NCI-H2227 (cell line): ENCODE measurements at regions not wholly inside any gene's neighbourhood (a gene's known extent, or its start where the extent isn't known, plus 50 kb on each side); places are given as distances from the start of the nearest gene placed in this dataset.

Experiments
- DNase-seq: peaks from one replicate; lab custom pipeline; 2025; ENCODE audit not compliant: unreplicated experiment; lab: John Stamatoyannopoulos, UW

DNA sequence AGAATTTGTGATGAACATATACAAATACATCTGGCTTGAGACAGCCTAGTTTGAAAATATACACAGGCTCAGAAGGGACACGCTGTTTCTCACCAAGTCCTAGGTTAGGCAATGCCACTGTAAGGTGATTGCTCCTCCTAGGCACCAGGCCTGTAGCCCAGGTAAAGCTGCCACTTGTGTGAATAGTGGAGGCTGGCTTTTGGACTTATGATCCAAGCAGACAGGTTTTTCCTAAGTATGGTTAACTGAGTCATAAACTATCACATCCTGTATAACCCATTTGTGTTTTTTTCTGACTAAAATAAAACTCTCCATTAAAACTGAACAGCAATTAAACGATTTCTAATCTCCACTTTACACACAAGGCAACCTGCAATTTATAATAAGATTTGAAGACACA lies 81.0 kb downstream of the SEMA4F start:
- DNase-seq, result no peak

DNA sequence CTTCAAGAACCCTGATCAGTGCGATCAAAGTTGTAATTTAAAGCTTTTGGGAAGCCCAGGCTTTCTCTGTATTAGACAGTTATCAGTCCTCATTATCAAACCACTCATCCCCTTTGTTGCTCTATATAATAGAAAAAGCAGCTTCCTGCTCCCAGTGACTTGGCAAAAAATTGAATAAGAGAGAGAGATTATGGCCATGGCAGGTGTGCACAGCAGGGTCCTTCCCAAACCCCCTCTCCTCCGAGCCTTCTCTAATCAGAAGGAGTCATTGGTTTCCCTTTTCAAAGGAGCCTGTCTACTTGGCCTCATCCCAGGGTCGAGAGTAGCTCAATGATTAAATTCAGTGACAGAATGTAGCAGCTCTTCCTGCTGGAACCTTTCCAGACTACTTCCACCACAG lies 81.5 kb downstream of the SEMA4F start:
- peak; percentile 89 for DNase-seq

DNA sequence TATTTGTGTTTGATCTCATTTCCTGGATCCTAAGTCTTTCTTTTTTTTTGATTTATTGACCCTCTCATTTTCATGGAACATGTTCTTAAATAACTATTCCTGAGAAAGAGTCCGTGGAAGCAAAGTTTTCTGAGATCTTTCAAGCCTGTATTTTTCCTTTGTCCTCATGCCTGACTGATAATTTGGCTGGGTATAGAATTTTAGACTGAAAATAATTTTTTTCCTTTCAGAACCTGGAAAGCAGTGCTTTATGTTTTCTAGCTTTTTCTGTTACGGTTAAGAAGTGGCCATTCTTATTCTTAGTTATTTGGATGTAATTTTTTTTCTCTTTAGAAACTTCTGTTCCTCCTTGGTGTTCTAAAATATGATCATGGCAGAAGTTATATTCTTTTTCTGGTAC lies 82.5 kb downstream of the SEMA4F start:
- DNase-seq, result no peak

DNA sequence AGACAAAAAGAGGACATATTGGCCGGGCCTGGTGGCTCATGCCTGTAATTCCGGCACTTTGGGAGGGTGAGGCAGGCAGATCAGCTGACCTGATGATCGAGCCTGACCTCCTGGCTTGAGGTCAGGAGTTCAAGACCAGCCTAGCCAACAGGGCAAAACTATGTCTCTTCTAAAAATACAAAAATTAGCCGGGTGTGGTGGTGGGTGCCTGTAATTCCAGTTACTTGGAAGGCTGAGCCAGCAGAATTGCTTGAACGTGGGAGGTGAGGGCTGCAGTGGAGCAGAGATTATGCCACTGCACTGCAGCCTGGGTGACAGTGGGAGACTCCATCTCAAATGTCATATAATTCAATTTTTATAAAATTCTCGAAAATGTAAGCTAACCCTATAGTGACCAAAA lies 84.5 kb downstream of the SEMA4F start:
- no peak for DNase-seq

DNA sequence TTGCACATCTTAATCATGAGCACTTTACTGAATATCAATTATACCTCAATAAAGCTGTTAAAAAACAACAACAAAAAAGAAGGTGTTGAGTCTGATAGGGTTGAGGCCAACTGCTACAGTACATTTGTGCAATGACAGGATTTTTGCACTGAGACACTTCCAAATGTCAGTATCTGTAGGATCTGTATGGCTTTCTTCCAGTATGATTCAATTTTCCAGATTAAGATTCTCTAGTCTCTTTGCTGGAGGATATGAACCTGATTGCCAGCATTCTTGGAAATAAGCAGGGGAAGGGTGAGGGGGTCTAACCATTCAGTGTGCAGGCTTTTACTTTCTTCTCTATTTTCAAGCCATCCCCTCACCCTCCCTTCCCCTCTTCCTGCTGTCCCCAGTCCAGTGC lies 85.1 kb downstream of the SEMA4F start:
- no peak for DNase-seq

DNA sequence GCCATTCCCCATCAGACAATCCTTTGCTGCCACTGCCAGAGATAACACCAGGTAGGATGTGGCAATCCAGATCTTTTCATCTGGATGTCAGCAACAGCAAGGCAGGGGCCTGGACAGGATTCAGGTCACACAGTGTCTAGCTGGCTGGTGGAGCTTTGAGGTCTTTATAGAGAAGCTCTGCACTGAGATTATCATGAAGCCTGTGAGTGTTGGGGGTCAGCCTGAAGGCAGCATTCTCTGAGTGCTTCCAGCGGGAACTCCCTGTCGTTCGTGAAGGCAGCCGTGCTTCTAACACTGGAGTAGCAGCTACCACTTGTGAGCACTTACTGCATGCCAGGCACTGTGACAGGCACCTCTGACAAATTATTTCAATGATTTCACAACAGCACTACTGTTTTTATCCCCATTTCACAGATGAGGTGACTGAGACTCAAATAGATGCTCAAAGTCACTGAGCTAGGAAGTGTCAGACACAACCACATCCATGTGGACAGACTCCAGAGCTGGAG lies 85.7 kb downstream of the SEMA4F start:
- no peak for DNase-seq

DNA sequence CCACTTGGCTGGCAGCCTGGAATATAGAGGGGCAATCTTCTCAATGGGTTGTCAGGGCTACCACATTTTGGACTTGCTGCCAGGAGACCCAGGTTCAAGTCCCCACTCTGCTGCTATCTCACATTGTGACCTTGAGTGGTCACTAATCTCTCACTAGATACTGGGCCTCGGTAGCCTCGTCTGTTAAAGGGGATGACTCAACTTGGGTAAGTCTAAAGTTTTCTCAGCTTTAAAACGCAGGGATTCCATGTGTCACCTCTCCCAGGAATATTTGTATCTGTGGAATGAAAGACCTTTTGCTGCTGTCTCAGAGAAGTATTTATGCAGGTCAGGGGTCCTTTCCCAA lies 86.3 kb downstream of the SEMA4F start:
- no peak for DNase-seq

DNA sequence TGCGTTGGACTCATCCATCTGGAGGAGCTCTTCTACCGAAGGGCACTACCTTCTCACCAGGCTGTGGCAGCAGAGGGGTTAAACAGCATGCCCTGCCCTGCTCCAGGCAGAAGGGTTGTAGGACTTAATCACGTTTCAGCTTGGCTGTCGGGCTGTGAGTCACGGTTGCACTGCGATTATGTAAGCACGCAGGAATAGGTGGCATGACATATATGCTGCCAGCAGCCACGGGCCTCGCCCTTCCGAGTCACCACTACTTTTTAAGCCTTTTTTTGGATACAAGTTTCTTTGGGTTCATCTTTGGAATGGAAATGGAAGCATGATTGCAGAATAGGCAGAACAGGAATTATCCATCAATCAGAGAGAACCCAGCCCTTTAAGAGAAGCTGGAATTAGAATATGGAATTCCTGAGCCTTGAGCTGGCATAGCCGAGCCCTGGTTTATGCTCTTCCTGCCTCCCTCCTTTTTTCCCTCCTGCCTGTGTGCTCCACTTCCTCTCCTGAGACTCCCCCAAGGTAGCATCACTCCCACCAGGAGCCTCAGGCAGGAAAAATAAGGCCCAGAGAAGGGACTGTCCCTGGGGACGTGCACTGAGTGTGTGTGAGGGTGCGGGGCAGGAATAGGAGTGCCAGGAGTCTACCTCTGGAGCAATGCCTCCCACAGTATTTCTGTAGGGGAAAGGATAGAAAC lies 86.8 kb downstream of the SEMA4F start:
- DNase-seq, result peak; percentile 33

DNA sequence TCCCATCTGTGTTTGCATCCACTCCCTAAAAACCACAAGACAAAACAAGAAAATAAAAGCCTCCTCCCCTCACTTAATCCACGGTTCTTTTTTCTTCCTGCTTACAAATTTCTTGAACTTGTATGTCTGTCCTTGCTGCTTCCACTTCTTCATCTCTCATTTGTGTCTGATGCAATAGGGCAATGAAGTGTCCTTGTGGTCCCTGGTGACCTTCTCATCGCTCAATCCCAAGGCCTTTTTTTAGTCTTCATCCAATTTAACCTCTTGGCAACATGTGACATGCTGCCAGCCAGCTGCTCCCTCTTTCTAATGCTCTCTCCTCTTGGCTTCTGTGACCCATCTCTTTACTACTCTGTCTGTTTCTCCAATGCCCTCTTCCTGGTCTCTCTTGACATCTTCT lies 87.6 kb downstream of the SEMA4F start:
- DNase-seq, result no peak

DNA sequence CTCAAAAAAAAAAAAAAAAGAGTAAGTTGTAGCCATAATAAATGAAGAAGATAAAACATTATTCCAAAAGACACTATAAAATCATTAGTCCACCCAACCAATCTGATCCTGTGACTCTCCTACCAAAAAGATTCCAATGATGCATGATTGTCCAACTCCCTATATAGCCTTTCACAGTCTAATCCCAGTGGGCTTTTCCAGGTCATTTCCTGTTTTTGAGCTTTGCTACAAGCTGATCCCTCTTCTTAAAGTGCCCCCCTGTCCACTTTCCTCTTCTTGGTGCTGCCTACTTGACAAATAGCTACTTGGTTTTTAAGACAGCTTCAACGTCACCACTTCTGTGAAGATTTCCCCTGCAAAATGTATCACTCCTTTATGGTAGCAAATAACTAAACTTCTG lies 88.4 kb downstream of the SEMA4F start:
- DNase-seq, result no peak

DNA sequence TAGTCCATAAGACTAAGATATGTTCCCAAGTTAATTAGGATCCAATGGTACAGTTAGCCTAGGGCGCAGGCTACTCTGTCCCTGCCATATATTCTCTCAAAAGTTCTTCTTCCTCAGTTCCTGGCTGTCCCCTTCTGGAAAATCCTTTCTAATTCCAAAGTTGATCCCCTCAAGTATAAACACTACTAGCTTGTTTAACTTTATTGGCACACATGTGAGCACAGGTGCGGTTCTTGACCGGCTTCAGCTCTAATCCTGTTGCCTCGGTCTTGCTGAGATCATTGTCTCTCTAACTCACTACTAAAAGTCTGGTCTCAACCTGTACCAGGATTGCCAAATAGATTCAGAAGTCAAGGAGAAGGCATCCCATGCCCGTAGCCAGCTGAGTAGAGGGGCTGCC lies 89.0 kb downstream of the SEMA4F start:
- no peak for DNase-seq

DNA sequence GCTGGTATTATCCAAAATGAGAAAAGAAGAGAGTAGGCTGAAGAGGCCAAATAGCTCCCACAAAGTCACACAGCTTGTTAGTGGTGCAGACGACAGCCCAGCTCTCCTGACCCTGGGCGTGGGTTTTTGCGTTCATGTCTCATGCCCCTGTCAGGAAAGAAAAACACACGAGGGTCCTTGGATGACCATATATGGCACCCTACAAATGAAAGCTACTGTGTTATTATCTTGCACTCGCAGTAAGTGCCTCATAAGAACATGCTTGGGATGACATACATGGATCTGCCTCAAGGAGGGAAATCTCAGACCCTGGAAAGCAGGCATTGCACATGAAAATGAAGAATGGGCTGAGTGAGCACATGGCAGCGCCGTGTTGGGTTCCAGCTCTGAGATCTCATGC lies 89.7 kb downstream of the SEMA4F start:
- DNase-seq, result peak; percentile 24

DNA sequence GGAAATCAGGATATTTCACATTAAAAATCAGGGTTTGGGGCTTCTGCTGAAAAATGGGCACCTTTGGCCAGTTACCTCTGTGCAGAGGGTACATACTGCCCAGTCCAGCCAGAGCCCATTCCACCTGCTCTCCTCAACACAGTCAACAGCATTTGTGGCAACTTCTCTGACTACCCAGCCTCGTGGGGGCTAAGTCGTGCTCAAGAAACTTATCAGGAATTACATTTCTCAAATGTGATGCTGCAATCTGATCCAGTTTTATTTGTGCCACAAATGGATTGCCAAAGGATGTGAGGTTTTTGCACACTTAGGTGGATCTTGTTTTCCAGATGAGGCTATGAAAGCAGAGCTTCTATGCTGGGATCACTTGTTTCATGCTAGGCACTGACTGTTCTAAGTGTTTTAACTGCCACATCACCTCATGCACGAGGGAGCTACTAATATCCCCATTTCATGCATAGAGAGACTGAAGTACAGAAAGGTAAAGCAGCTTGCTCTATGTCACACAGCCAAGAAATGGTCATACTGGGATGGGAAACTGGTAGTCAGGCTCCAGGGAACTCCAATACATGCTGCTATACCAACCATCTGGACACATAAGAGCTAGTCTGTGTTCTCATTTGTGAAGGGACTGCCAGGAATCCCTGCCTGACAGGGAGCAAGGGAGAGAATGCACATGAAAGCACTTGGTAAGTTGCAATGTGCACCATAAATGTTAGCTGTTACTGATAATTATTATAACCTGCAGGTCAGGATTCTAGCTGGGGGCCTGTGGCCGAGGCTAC lies 89.0 kb upstream of the HK2 start:
- peak; percentile 63 for DNase-seq

DNA sequence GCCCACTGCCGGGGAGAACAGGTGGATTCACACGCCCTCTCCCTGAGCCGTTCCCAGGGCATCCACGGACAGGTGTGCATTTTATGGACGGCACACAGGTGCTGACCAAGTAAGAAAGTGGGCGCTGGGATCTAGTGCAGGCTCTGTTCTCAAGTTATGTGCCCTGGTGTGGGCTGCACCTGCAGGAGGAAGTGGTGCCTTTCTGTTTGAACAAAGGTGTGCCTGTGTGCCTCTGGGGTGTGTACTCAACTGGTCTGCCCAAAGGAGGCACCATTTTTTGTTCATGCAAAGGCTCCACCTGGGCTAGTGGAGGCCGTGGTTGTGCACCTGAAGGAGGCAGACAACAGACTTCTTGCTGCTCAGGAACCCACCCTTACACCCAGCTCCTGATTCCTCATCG lies 88.2 kb upstream of the HK2 start:
- no peak for DNase-seq

DNA sequence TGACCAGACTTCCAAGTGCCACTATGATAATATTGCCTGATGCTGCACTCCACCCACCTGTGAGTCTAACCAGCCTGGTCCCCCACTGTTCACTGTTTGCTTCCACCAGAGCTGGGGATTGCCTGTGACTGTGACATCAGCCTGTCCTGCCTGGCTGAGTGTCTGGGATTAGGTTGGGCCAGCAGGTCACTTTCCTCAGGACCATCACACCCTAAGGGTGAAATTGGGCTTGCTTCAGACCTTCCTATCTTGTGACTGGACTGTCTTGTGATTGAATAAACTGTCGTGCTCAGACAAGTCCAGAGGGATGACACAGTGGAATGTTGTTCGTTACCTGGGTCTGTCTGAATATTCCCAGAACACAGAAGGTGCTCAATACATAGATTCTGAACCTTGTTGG lies 87.4 kb upstream of the HK2 start:
- DNase-seq, result no peak

DNA sequence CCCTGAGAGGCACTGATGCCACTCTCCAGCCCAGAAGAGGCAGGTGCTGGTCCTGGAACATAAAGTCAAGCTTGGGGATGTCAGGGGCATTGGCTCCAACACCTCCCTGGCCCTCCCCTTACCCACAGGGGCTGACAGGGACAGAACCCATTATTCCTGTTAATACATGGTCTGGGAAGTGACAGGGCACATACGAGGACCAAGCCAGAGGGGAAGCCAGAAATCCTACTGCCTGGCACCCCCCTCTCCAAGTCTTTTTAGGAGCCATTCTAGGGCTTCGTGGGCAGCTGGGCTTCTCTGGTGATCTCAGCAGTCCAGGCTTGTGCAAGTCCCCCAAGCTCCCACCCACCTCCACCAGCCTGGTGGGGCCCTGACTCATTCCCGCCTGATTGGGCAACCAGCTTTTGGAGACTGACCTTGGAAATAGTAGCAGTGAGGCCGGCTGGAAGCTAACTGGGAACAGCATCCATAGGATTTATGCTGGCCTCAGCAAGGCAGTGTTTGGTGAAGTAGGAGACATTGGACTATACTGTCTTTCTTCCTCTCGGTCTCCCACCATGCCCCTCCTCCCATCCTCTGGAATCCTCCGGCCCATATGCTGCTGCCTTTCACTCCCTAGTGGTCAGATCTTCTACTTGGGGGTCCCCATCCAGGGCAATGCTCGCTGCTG lies 86.4 kb upstream of the HK2 start:
- DNase-seq, result no peak

DNA sequence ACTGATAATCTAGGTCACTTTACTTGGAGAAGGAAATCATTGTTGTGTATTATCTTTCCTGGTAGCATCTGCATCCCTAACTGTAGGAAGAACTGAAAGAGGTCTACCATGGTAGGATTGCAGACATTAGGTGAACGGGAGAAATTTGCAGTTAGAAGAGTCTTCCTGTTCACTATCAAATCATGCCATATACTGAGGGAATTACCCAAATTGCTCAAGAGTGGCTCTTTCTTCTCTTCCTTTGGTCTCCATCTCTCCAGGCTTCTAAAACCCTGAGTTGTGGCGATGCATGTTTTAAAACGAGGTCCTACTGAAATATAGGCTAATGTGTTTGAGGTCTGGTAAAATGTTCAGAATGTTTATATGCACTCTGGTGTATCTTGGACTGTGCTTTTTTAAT lies 85.3 kb upstream of the HK2 start:
- no peak for DNase-seq

DNA sequence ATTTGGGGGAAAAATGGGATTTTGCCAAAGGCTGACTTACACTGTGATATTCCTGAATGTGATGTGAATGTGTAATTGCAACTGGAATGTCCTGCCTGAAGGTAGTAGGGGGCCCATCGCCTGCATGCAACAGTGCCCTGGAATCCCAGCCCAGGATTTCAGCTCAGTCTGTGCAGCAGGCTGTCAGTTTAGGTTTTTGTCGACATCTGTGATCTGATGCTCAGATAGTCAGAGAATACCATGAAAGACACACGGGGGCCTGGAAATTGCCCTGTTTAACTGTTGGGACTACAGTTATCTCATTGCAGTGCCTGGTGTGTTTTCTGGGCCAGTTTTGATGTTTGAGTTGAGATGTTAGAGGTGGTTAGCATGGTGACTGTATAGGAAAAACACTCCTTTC lies 84.5 kb upstream of the HK2 start:
- no peak for DNase-seq

DNA sequence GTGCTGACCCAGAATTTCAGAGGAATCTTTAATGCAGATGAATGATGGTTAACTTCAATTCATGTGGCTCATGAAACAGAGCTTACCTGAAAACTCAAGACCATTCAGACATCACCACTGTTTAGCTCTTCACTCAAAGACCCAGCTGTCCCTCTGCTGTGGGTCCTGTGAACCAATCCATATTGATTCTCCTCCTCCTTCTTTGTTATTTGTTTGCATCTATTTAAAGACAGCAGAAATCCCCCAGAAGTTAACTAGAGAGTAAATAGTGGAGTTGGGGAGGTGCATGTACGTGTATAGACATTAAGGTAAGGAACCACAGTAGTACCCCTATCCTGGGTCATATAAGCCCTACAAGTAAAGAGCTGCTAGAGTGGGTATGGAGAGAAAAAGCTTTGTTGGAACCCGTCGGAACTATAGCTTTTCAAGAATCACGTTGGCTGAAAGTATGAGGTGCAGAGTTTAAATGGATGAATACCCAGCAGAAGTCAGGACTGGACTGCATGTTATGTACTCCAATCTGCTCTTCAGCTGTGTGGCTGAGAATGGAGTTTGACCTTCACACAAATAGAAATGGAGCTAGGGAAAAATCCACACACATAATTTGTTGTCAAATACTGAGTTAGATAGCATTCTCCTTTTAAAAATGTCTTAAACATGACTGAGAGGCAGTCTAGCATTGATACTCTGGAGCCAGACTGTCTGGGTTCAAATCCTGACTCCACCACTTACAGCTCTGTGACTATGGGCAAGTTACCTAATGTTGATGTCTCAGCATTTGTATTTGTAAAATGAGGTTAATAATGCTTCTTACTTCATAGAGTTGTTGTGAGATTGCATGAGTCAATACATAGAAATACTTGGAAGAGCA lies 81.7 kb upstream of the HK2 start:
- no peak for DNase-seq

DNA sequence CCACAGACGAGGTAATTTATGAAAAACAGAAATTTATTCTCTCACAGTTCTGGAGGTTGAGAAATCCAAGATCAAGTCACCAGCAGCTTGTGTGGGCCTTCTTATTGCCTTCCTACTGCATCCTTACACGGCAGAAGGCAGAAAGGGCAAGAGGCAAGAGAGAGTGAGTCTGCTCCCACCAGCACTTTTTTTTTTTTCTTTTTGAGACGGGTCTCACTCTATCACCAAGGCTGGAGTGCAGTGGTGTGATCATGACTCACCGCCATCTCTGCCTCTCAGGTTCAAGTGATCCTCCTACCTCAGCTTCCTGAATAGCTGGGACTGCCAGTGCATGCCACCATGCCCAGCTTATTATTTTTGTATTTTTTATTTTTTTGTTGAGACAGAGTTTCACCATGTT lies 78.5 kb upstream of the HK2 start:
- DNase-seq, result no peak

DNA sequence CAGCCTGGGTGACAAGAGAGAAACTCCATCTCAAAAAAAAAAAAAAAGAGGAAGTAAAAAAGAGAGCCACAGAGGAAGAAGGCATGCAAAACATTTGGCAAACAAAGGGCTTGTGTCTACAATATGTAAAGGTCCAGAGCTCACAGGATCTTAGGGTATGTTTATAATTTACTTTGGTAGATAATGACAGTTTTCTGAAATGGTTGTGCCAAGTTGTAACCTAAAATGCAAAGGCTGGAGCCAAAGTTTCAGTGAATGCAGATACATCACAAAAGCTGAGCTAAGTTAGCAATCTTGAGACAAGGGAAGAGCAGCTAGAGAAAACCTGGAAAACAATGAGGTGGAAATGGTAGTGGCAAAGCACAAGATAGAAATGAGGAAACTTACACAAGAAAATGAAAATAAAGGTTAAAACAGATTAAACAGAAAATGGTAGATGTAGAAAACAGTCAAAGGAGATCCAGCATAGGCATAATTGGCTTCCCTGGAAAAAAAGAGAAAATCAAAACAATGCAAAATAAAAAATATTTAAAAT lies 77.5 kb upstream of the HK2 start:
- DNase-seq, result no peak
